ENCODE measurements at regions not wholly inside any gene's neighbourhood (a gene's known extent, or its start where the extent isn't known, plus 50 kb on each side); places are given as distances from the start of the nearest gene placed in this dataset.

GRCh38 chr2:236720974-236721540 is 151.4 kb downstream of the ACKR3 start:
- no peak for DNase-seq

GRCh38 chr2:236724200-236724599 is 154.6 kb downstream of the ACKR3 start:
- no peak for DNase-seq

GRCh38 chr2:236726701-236727450 is 157.3 kb downstream of the ACKR3 start:
- DNase-seq = no peak

GRCh38 chr2:236728916-236729670 is 159.5 kb downstream of the ACKR3 start:
- DNase-seq = no peak

GRCh38 chr2:236730393-236730792 is 160.8 kb downstream of the ACKR3 start:
- no peak for DNase-seq

- DNase-seq = no peak
These were observed 162.3 kb downstream of the ACKR3 start for GRCh38 chr2:236731767-236732580.

- no peak for DNase-seq
These were observed 163.5 kb downstream of the ACKR3 start for GRCh38 chr2:236733156-236733555.

GRCh38 chr2:236735825-236736238 is 166.2 kb downstream of the ACKR3 start:
- no peak for DNase-seq

- no peak for DNase-seq
These were observed 168.4 kb downstream of the ACKR3 start for GRCh38 chr2:236738030-236738429.

GRCh38 chr2:236738896-236739295 is 169.3 kb downstream of the ACKR3 start:
- DNase-seq = no peak

- no peak for DNase-seq
These were observed 170.0 kb downstream of the ACKR3 start for GRCh38 chr2:236739663-236740062.

GRCh38 chr2:236740506-236740905 is 170.9 kb downstream of the ACKR3 start:
- DNase-seq = no peak

- DNase-seq = no peak
These were observed 173.7 kb downstream of the ACKR3 start for GRCh38 chr2:236743039-236743920.

- no peak for DNase-seq
These were observed 174.3 kb downstream of the ACKR3 start for GRCh38 chr2:236743921-236744280.

- DNase-seq = no peak
These were observed 174.7 kb downstream of the ACKR3 start for GRCh38 chr2:236744281-236744705.

- DNase-seq = no peak
These were observed 175.1 kb downstream of the ACKR3 start for GRCh38 chr2:236744716-236745115.

- no peak for DNase-seq
These were observed 176.0 kb downstream of the ACKR3 start for GRCh38 chr2:236745420-236746210.

GRCh38 chr2:236746833-236747232 is 177.2 kb downstream of the ACKR3 start:
- no peak for DNase-seq

GRCh38 chr2:236747426-236747825 is 177.8 kb downstream of the ACKR3 start:
- no peak for DNase-seq

GRCh38 chr2:236747925-236748324 is 178.3 kb downstream of the ACKR3 start:
- no peak for DNase-seq

GRCh38 chr2:236748385-236748784 is 178.8 kb downstream of the ACKR3 start:
- DNase-seq = no peak

Data from effector CD4-positive, alpha-beta T cell (primary cell).